Breast epithelium (tissue), 3 donors: ENCODE measurements at regions not wholly inside any gene's neighbourhood (a gene's known extent, or its start where the extent isn't known, plus 50 kb on each side); places are given as distances from the start of the nearest gene placed in this dataset.

ENCODE experiments used
- CTCF ChIP-seq, 3 donors: fragments of 450-650 bp; IDR thresholded peaks; one replicate each; pipeline ENCODE4 v1.5.1; 2016 to 2017; ENCODE audit warnings: antibody characterized with exemption in 3 of 3, mild to moderate bottlenecking in 3 of 3, moderate library complexity in 3 of 3
- POLR2A ChIP-seq: fragments of 450-650 bp; IDR thresholded peaks from one replicate; pipeline ENCODE4 v1.6.1; 2016; ENCODE audit warnings: antibody characterized with exemption, mild to moderate bottlenecking, moderate library complexity

- no peak for TF ChIP-seq CTCF (IDR thresholded peaks at IDR 0.05)
- no peak for TF ChIP-seq POLR2A
These were observed 271.2 kb downstream of the ZEB1 start for GRCh38 chr10:31590023-31590800.
